K562 (cell line): ENCODE measurements at regions not wholly inside any gene's neighbourhood (a gene's known extent, or its start where the extent isn't known, plus 50 kb on each side); places are given as distances from the start of the nearest gene placed in this dataset.

Experiments used
- BMI1 ChIP-seq: fragments of 150-350 bp; IDR thresholded peaks from 2 replicates; pipeline ENCODE4 v1.6.1; 2014; ENCODE audit warnings: low read length
- CLOCK ChIP-seq: fragments of 250-450 bp; sonication (Bioruptor Pico); IDR thresholded peaks from 2 replicates; pipeline ENCODE4 v1.4.0; 2020; ENCODE audit warnings: mild to moderate bottlenecking, moderate library complexity, borderline replicate concordance
- GATAD2B ChIP-seq: fragments of 450-650 bp; IDR thresholded peaks from 2 replicates; pipeline ENCODE4 v1.6.1; 2017; ENCODE audit warnings: mild to moderate bottlenecking, borderline replicate concordance
- HES1 ChIP-seq: fragments of 450-650 bp; IDR thresholded peaks from 2 replicates; pipeline ENCODE4 v1.6.1; 2016; ENCODE audit warnings: low read depth, mild to moderate bottlenecking, moderate library complexity
- KLF16 ChIP-seq: IDR thresholded peaks from 2 replicates; pipeline ENCODE4 v1.6.1; 2016; ENCODE audit warnings: antibody characterized with exemption
- MAZ ChIP-seq, 2 experiments: fragments of 450-650 bp in 1 of 2; sonication (generic) in 1 of 2; formaldehyde crosslinking; IDR thresholded peaks in 1 of 2; conservative IDR thresholded peaks in 1 of 2; 2 replicates each; pipeline versions ENCODE4 v1.4.0 to v1.5.0; 2020; ENCODE audit warnings: mild to moderate bottlenecking in 1 of 2, missing genetic modification reagents in 1 of 2
- NR2F6 ChIP-seq: fragments of 450-650 bp; formaldehyde crosslinking; IDR thresholded peaks from 2 replicates; pipeline ENCODE4 v1.4.0; 2020; ENCODE audit warnings: mild to moderate bottlenecking
- PCBP1 ChIP-seq: fragments of 200-400 bp; formaldehyde crosslinking; IDR thresholded peaks from 2 replicates; pipeline ENCODE4 v1.6.1; 2018; ENCODE audit warnings: mild to moderate bottlenecking, low read depth, low read length; ENCODE audit not compliant: poor library complexity, severe bottlenecking
- PHB2 ChIP-seq: fragments of 450-650 bp; IDR thresholded peaks from 2 replicates; pipeline ENCODE4 v1.6.1; 2017; ENCODE audit warnings: low read depth
- PTRF ChIP-seq: fragments of 450-650 bp; IDR thresholded peaks from 2 replicates; pipeline ENCODE4 v1.6.1; 2016; ENCODE audit warnings: mild to moderate bottlenecking, missing genetic modification characterization, missing compliant biosample characterization
- RBBP5 ChIP-seq: fragments of 200-600 bp; sonication (generic); IDR thresholded peaks from 2 replicates; pipeline ENCODE4 v1.6.1; 2012; ENCODE audit warnings: borderline replicate concordance, mild to moderate bottlenecking, low read length, control low read depth, inconsistent platforms; ENCODE audit not compliant: insufficient read depth, poor library complexity, severe bottlenecking
- RBM14 ChIP-seq: fragments of 200-400 bp; formaldehyde crosslinking; IDR thresholded peaks from 2 replicates; pipeline ENCODE4 v1.6.1; 2018; ENCODE audit warnings: low read depth, mild to moderate bottlenecking, low read length, moderate library complexity, borderline replicate concordance; ENCODE audit not compliant: insufficient read depth
- SMAD4 ChIP-seq: fragments of 250-450 bp; sonication (Bioruptor Pico); conservative IDR thresholded peaks from 2 replicates; pipeline ENCODE4 v1.8.0; 2021; ENCODE audit warnings: inconsistent platforms, mild to moderate bottlenecking, moderate library complexity
- STAT5A ChIP-seq: IDR thresholded peaks from 2 replicates; pipeline ENCODE4 v1.6.1; 2012; ENCODE audit warnings: low read length, inconsistent platforms, borderline replicate concordance
- ZBTB1 ChIP-seq: sonication (generic); formaldehyde crosslinking; IDR thresholded peaks from 2 replicates; pipeline ENCODE4 v1.8.1; 2023; ENCODE audit warnings: missing genetic modification reagents, low read depth, mild to moderate bottlenecking, borderline replicate concordance
- ZFP1 ChIP-seq: fragments of 450-650 bp; formaldehyde crosslinking; IDR thresholded peaks from 2 replicates; pipeline ENCODE4 v1.4.0; 2020; ENCODE audit warnings: mild to moderate bottlenecking, mixed read lengths
- ZNF197 ChIP-seq: fragments of 200-800 bp; sonication (Bioruptor generic); IDR thresholded peaks from 2 replicates; pipeline ENCODE4 v1.6.1; 2016; ENCODE audit warnings: low read depth, missing genetic modification characterization, missing compliant biosample characterization
- ZNF311 ChIP-seq: fragments of 250-450 bp; sonication (Bioruptor Pico); IDR thresholded peaks from 2 replicates; pipeline ENCODE4 v1.4.0; 2020; ENCODE audit warnings: mild to moderate bottlenecking, moderate library complexity
- ZNF398 ChIP-seq: fragments of 250-450 bp; sonication (Bioruptor Pico); IDR thresholded peaks from 2 replicates; pipeline ENCODE4 v1.8.0; 2021; ENCODE audit warnings: moderate library complexity, mild to moderate bottlenecking, inconsistent platforms
- ZNF583 ChIP-seq: fragments of 250-450 bp; sonication (Bioruptor Pico); IDR thresholded peaks from 2 replicates; pipeline ENCODE4 v1.4.0; 2020
- ZNF589 ChIP-seq: fragments of 200-800 bp; sonication (Bioruptor generic); IDR thresholded peaks from 2 replicates; pipeline ENCODE4 v1.6.1; 2016; ENCODE audit warnings: low read depth, missing genetic modification characterization, missing compliant biosample characterization
- ZNF644 ChIP-seq: fragments of 200-800 bp; sonication (Bioruptor generic); IDR thresholded peaks from 2 replicates; pipeline ENCODE4 v1.6.1; 2016; ENCODE audit warnings: low read depth, missing genetic modification characterization, missing compliant biosample characterization
- ZNF75A ChIP-seq: fragments of 450-650 bp; formaldehyde crosslinking; IDR thresholded peaks from 2 replicates; pipeline ENCODE4 v1.4.0; 2020; ENCODE audit warnings: mild to moderate bottlenecking

- peak; percentile 60; the same call in 1 of the 2 replicates for TF ChIP-seq ZNF583 (CRISPR knock-in tag)
- no peak for TF ChIP-seq ZBTB1 (CRISPR knock-in tag)
- 0 out of 2 replicates have a peak, but pooled peaks have one; percentile 11 for TF ChIP-seq PTRF (tag)
- peak; percentile 12; the same call in 1 of the 2 replicates for TF ChIP-seq ZNF197 (CRISPR knock-in tag)
- TF ChIP-seq RBM14 = no peak
- TF ChIP-seq CLOCK (CRISPR knock-in tag) = 0 out of 2 replicates have a peak, but pooled peaks have one; percentile 73
- TF ChIP-seq PHB2 = peak; percentile 62; the same call in 1 of the 2 replicates
- peak; percentile 93 for TF ChIP-seq KLF16
- no peak for TF ChIP-seq ZNF398 (CRISPR knock-in tag)
- no peak for TF ChIP-seq ZNF75A (CRISPR knock-in tag)
- TF ChIP-seq BMI1 = no peak
- TF ChIP-seq GATAD2B = peak; percentile 26
- TF ChIP-seq RBBP5 = peak; percentile 8
- TF ChIP-seq SMAD4 (CRISPR knock-in tag) = peak; percentile 42
- peak; percentile 22; the same call in 1 of the 2 replicates for TF ChIP-seq ZNF589 (CRISPR knock-in tag)
- TF ChIP-seq PCBP1 = no peak
- TF ChIP-seq MAZ (CRISPR knock-in tag; conservative IDR thresholded peaks at IDR 0.05 in 1 of 2, IDR thresholded peaks at IDR 0.05 in 1 of 2) = peak in 1 of 2 experiments; percentile 8; a peak in 2 of 4 replicates
- TF ChIP-seq ZNF311 (CRISPR knock-in tag) = peak; percentile 47; the same call in 1 of the 2 replicates
- no peak for TF ChIP-seq NR2F6 (CRISPR knock-in tag)
- TF ChIP-seq ZFP1 (CRISPR knock-in tag) = 0 out of 2 replicates have a peak, but pooled peaks have one; percentile 9
- TF ChIP-seq ZNF644 (tag) = peak; percentile 78
- TF ChIP-seq STAT5A = peak; percentile 77
- TF ChIP-seq HES1 = no peak
Observed at GRCh38 chr3:194256040-194256945, 94.8 kb downstream of the CPN2 start (continued).
